Large intestine (tissue), 3 donors: ENCODE measurements at regions not wholly inside any gene's neighbourhood (a gene's known extent, or its start where the extent isn't known, plus 50 kb on each side); places are given as distances from the start of the nearest gene placed in this dataset.

Experiments
- DNase-seq, 2 donors: peaks; one replicate each; pipeline versions ENCODE4 v3.0.0 to v3.0.0-alpha.2; 2013
- H3K27ac ChIP-seq: one replicate; pipeline ENCODE4 v1.5.1; 2013; ENCODE audit warnings: low read length
- H3K27me3 ChIP-seq: 2 replicates; pipeline ENCODE4 v1.6.1; 2013; ENCODE audit warnings: low read length; ENCODE audit not compliant: control insufficient read depth, insufficient read depth
- H3K36me3 ChIP-seq: 2 replicates; pipeline ENCODE4 v1.6.1; 2013; ENCODE audit warnings: low read length; ENCODE audit not compliant: control insufficient read depth, insufficient read depth
- H3K4me1 ChIP-seq: one replicate; pipeline ENCODE4 v1.6.1; 2013; ENCODE audit warnings: low read length; ENCODE audit not compliant: control insufficient read depth, insufficient read depth
- H3K4me3 ChIP-seq: one replicate; pipeline ENCODE4 v1.5.1; 2013; ENCODE audit warnings: low read length
- H3K9me3 ChIP-seq: one replicate; pipeline ENCODE4 v1.6.1; 2013; ENCODE audit warnings: mild to moderate bottlenecking, low read depth, low read length, moderate library complexity; ENCODE audit not compliant: control insufficient read depth
- WGBS: methylation state at CpG from one replicate; pipeline ENCODE4 v1.1.5; 2013; ENCODE audit warnings: low lambda C conversion rate; ENCODE audit not compliant: insufficient coverage; 5-methylcytosine and 5-hydroxymethylcytosine counted together

DNA sequence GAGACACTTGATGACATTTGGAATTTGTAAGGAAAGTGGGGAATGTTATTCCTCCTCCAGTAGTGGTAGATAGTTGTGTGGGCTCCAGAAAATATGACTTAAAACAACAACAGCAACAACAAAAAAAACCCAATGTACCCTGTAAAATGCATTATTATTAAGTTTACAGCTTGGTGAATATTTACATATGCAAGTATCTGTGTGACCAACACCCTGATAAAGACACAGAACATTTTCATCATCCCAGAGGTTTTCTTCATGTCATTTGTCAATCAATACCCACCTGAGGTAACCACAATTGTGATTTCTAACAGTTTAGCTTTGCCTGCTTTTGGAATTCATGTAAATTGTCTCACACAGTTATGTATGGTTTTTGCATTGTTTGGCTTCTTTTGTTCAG is 152.1 kb upstream of the GRIK2 start:
- no peak for DNase-seq
- Histone ChIP-seq H3K27ac (no peak overlapping the region), H3K9me3 (no peaks in the 10 kb centered on the region), H3K27me3 (no peaks in the 10 kb centered on the region), H3K4me3 (no peak overlapping the region), H3K36me3 (no peaks in the 10 kb centered on the region), H3K4me1 (no peaks in the 10 kb centered on the region)

DNA sequence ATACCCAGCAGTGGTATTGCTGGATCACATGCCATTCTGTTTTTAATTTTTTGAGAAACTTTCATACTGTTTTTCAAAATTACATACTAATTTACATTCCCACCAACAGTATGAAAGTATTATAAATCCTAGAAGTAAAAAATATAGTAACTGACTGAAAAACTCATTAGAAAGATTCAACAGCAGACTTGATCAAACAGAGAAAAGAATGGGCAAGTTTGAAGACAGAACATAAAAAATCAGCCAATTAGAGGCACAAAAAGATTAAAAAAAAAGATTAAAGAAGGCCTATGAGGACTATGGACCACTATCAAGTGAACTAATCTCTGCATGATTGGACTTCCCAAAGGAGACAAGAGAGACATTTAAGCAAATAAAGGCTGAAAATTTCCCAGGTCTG is 144.0 kb upstream of the GRIK2 start:
- Histone ChIP-seq H3K27me3 (no peaks in the 10 kb centered on the region), H3K36me3 (no peaks in the 10 kb centered on the region), H3K9me3 (peaks cover 15% of the 10 kb centered on the region), H3K27ac (no peak overlapping the region), H3K4me3 (no peak overlapping the region), H3K4me1 (no peaks in the 10 kb centered on the region)
- no peak for DNase-seq

DNA sequence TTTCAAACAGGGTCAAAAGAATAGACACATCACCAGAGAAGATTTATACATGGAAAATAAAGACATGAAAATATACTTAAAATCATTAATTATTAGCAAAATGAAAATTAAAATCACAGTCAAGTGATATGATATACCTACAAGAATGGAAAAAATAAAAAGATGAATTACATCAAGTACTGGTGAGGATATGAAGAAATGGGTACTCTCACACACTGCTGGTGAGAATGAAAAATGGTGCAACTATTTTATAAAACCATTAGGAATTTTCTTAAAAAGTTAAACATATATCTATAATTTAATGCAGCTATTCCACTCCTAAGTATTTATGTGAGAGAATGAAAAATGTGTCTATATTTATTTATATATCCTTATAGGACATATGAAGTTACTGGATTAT is 136.3 kb upstream of the GRIK2 start:
- Histone ChIP-seq H3K36me3 (no peaks in the 10 kb centered on the region), H3K4me3 (no peak overlapping the region), H3K9me3 (no peaks in the 10 kb centered on the region), H3K27ac (no peak overlapping the region), H3K27me3 (no peaks in the 10 kb centered on the region), H3K4me1 (no peaks in the 10 kb centered on the region)
- no peak for DNase-seq

DNA sequence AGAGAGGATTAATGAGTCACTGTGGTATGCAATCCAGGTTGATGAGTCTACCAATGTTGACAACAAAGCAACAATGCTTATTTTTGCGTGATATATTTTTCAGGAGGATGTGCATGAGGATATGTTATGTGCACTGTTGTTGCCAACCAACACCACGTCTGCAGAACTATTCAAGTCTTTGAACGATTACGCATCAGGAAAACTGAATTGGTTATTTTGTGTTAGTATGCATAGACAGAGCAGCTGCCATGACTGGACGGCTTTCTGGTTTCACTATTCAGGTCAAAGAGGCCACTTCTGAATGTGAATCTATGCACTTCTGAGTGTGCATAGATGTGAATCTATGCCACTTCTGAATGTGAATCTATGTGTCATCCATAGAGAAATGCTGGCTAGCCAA is 134.0 kb upstream of the GRIK2 start:
- Histone ChIP-seq H3K9me3 (no peaks in the 10 kb centered on the region), H3K4me3 (no peak overlapping the region), H3K36me3 (no peaks in the 10 kb centered on the region), H3K27me3 (no peaks in the 10 kb centered on the region), H3K27ac (no peak overlapping the region), H3K4me1 (no peaks in the 10 kb centered on the region)
- WGBS: no CpG with 5 or more reads among the region's 5 CpGs
- DNase-seq: no peak

DNA sequence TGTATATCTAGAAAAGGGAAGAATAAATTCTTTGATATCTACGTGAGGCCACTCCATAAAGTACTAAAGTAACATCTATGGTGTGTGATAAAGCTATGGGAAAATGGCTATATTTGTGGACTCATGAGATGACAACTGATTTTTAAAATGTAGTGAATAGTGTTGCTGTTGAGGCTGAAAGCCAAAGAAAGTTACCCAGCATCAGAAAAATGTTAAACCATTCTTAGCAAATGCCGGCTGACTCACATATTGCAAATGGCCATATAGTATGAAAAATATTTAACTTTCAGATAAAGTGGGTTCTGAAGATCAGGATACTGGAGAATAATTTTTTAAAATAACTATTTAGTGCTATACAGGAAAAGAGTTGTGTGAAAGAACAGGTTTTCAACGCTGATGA is 129.9 kb upstream of the GRIK2 start:
- H3K27me3 ChIP-seq: no peaks in the 10 kb centered on the region
- no peak for DNase-seq
- no peaks in the 10 kb centered on the region for H3K9me3 ChIP-seq
- H3K36me3 ChIP-seq: no peaks in the 10 kb centered on the region
- H3K27ac ChIP-seq: no peak overlapping the region
- H3K4me1 ChIP-seq: no peaks in the 10 kb centered on the region
- no peak overlapping the region for H3K4me3 ChIP-seq
- WGBS: 100% methylated on average over 2 of the region's 3 CpGs

DNA sequence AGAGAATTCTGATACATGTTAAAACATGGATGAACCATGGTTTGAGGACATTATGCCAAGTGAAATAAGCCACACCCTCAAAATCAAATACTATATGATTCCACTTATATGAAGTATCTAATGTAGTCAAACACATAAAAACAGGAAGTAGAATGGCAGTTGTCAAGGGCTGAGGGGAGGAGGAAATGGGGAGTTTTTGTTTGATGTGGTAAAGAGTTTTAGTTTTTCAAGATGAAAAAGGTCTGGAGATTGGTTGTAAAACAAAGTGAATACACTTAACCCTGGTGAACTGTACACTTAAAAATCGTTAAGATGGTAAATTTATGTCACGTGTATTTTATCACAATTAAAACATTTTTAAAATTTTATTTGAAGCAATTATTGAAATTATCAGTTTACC is 127.4 kb upstream of the GRIK2 start:
- H3K9me3 ChIP-seq: no peaks in the 10 kb centered on the region
- no peaks in the 10 kb centered on the region for H3K27me3 ChIP-seq
- no peak for DNase-seq
- H3K4me1 ChIP-seq: no peaks in the 10 kb centered on the region
- 100% methylated on average over 2 of the region's 2 CpGs for WGBS
- H3K4me3 ChIP-seq: no peak overlapping the region
- no peak overlapping the region for H3K27ac ChIP-seq
- no peaks in the 10 kb centered on the region for H3K36me3 ChIP-seq

DNA sequence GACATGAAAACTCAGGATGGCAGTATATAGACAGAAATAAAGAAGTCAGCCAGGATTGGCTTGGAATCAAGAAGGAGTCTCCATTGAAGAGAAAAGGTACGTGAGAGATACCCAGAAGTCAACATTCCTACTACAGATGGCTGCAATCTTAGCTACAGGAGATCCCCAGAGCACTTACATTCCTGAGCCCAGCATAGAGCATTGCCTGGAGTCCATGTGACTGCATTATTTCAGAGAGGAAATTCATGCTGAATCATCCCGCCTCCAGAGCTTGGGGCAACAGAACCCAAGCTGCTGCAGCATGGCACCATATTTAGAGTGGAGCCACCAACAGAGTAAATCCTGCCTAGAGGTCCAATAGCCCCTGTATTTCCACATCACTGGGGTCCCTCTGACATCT is 125.0 kb upstream of the GRIK2 start:
- Histone ChIP-seq H3K27me3 (no peaks in the 10 kb centered on the region), H3K9me3 (no peaks in the 10 kb centered on the region), H3K4me3 (no peak overlapping the region), H3K27ac (no peak overlapping the region), H3K4me1 (no peaks in the 10 kb centered on the region), H3K36me3 (no peaks in the 10 kb centered on the region)
- DNase-seq: no peak
- 80% methylated on average over 1 of the region's 2 CpGs for WGBS

DNA sequence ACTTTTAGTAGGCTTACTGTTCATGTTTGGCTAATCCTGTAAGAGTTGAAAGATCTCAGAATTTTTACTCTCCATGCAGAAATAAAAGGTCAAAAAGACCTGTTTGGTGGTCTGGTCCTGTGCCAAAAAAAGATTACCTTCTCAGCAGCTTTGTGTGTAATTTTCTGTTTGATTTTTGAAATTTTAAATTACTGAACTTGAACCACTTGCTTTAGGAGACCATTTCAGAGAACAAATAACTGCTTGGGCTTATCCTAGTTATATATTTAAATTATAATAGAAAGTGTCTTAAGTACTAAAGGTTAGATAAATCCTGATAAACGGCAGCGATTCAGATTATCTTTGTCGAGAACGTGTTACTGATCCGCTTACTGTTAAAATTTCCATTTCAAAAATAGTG is 118.3 kb upstream of the GRIK2 start:
- Histone ChIP-seq H3K4me1 (no peaks in the 10 kb centered on the region), H3K9me3 (no peaks in the 10 kb centered on the region), H3K4me3 (no peak overlapping the region), H3K27me3 (no peaks in the 10 kb centered on the region), H3K27ac (no peak overlapping the region), H3K36me3 (no peaks in the 10 kb centered on the region)
- no peak for DNase-seq
- WGBS: 93% methylated on average over 5 of the region's 5 CpGs

DNA sequence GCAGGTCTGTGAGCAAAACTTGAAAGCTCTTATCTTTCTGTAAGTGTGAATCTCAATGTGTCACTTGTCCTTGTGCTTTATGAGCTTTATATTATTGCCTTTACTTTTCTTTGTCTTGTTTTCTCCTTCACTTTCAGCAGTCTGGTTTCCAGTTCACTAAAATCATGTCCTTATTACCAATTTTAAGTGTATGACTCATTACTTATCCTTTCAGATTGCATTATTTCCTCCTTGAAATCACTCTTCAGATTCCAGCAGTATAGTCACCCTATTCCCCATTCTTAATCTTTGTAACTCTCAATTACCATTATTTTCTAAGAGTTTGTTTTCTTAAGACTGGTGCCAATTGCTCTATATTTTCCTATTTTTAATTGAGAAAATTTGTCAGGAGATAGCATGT is 117.4 kb upstream of the GRIK2 start:
- Histone ChIP-seq H3K36me3 (no peaks in the 10 kb centered on the region), H3K9me3 (no peaks in the 10 kb centered on the region), H3K27ac (no peak overlapping the region), H3K4me3 (no peak overlapping the region), H3K4me1 (no peaks in the 10 kb centered on the region), H3K27me3 (no peaks in the 10 kb centered on the region)
- no peak for DNase-seq

DNA sequence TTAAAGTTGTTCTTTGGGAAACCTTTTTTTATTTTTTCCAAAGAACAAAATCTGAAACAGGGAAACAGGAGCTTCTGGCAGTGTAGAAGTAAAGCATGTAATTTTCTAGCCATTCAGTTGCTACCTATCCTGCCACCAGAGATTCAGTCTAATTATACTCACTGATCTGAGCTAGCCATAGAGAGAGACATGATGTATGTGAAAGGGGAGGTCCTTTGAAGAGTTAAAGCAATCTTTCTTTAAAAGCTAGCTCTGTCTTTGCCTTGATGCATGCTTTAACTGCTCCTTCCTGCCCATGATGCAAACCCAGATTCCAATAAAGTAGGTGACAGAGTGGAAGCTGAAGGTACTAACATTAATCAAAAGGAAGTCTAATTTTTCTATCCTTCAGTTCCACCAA is 114.1 kb upstream of the GRIK2 start:
- DNase-seq: no peak
- no peaks in the 10 kb centered on the region for H3K9me3 ChIP-seq
- no peak overlapping the region for H3K4me3 ChIP-seq
- no peaks in the 10 kb centered on the region for H3K36me3 ChIP-seq
- no peaks in the 10 kb centered on the region for H3K27me3 ChIP-seq
- no peaks in the 10 kb centered on the region for H3K4me1 ChIP-seq
- no peak overlapping the region for H3K27ac ChIP-seq

DNA sequence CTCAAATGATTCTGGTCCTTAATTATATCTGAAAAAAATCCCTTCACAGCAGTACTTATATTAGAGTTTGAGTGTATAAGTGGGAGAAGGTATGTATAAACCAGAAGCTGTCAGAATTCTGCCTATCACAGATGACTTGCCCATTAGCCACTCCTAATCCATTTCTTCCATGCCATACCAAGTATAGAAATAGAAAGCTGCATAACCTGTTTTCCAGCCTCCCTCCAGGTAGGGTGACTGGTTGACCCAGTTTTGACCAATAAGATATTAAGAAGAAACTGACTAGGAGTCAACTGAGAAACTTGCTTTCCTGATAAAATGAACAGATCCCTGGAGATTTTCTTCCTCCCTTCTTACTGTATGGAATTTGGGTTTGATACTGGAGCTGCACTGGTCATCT is 112.2 kb upstream of the GRIK2 start:
- H3K4me1 ChIP-seq: peaks cover under 1% of the 10 kb centered on the region
- H3K36me3 ChIP-seq: no peaks in the 10 kb centered on the region
- DNase-seq: peak; percentile 16 to 57
- H3K27me3 ChIP-seq: no peaks in the 10 kb centered on the region
- no peak overlapping the region for H3K27ac ChIP-seq
- H3K9me3 ChIP-seq: no peaks in the 10 kb centered on the region
- no peak overlapping the region for H3K4me3 ChIP-seq

DNA sequence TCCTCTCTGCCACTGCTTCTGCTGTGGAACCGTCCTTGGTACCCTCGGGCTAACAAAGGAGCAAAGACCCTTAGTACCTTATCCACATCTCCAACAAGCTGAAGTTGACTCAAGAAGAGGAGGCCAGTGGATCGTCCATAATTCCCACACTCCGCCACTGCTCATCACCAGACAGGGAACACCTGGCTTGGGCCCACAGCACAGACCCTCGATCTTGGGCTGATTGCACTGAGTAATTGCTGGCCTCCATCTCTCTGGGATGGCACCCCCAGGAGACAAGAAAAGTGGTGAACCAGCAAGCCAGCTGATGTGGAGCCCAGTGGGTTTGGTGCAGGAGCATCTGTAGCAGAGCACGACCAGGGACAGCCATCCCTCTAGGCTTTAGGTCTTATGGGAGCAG is 109.4 kb upstream of the GRIK2 start:
- Histone ChIP-seq H3K4me3 (no peak overlapping the region), H3K4me1 (peaks cover 4% of the 10 kb centered on the region), H3K36me3 (no peaks in the 10 kb centered on the region), H3K9me3 (no peaks in the 10 kb centered on the region), H3K27ac (no peak overlapping the region), H3K27me3 (no peaks in the 10 kb centered on the region)
- WGBS: no CpG with 5 or more reads among the region's 6 CpGs
- no peak for DNase-seq
